GM23338 (cell line): ENCODE measurements at regions not wholly inside any gene's neighbourhood (a gene's known extent, or its start where the extent isn't known, plus 50 kb on each side); places are given as distances from the start of the nearest gene placed in this dataset.

Experiments used
- ATAC-seq: fragments of 200-7000 bp; cut with Tn5 transposase; 3 replicates; pipeline ENCODE4 v1.9.1; 2020
- DNase-seq: peaks from one replicate; pipeline ENCODE4 v3.0.0-alpha.2; 2015; ENCODE audit warnings: low spot score
- H2AFZ ChIP-seq: fragments of 200-600 bp; sonication (generic); 2 replicates; pipeline ENCODE4 v1.8.0; 2016; ENCODE audit warnings: antibody characterized with exemption, mild to moderate bottlenecking, moderate library complexity
- H3F3A ChIP-seq: fragments of 200-600 bp; sonication (generic); replicated peaks from 2 replicates; pipeline ENCODE4 v1.8.0; 2017; ENCODE audit warnings: antibody characterized with exemption, mixed run types, low read depth
- H3K27ac ChIP-seq: fragments of 200-600 bp; sonication (generic); 2 replicates; pipeline ENCODE4 v1.6.1; 2016; ENCODE audit warnings: low read depth
- H3K27me3 ChIP-seq: fragments of 200-600 bp; sonication (generic); 2 replicates; pipeline ENCODE4 v1.8.0; 2016; ENCODE audit warnings: mild to moderate bottlenecking, mixed run types, moderate library complexity; ENCODE audit not compliant: insufficient read depth
- H3K36me3 ChIP-seq: fragments of 200-600 bp; sonication (generic); 2 replicates; pipeline ENCODE4 v1.8.0; 2016; ENCODE audit warnings: mild to moderate bottlenecking; ENCODE audit not compliant: insufficient read depth
- H3K4me1 ChIP-seq: fragments of 200-600 bp; sonication (generic); 2 replicates; pipeline ENCODE4 v1.8.0; 2016; ENCODE audit warnings: mild to moderate bottlenecking, moderate library complexity; ENCODE audit not compliant: insufficient read depth
- H3K4me2 ChIP-seq: fragments of 200-600 bp; sonication (generic); 2 replicates; pipeline ENCODE4 v1.7.1; 2017; ENCODE audit warnings: mixed run types
- H3K4me3 ChIP-seq: fragments of 200-600 bp; sonication (generic); 2 replicates; pipeline ENCODE4 v1.6.1; 2016; ENCODE audit warnings: mixed run types
- H3K79me2 ChIP-seq: fragments of 200-600 bp; sonication (generic); replicated peaks from 2 replicates; pipeline ENCODE4 v1.8.0; 2017; ENCODE audit warnings: mild to moderate bottlenecking; ENCODE audit not compliant: insufficient read depth
- H3K9me2 ChIP-seq: fragments of 200-600 bp; sonication (generic); 2 replicates; pipeline ENCODE4 v1.8.0; 2017; ENCODE audit not compliant: insufficient read depth
- H4K20me1 ChIP-seq: fragments of 200-600 bp; sonication (generic); replicated peaks from 2 replicates; pipeline ENCODE4 v1.8.0; 2017; ENCODE audit warnings: mild to moderate bottlenecking; ENCODE audit not compliant: insufficient read depth
- H3K27ac Mint-ChIP-seq: 2 replicates; pipeline ENCODE4 v1.8.0; 2020; ENCODE audit warnings: inconsistent platforms, mild to moderate bottlenecking, moderate library complexity, mixed read lengths
- H3K27me3 Mint-ChIP-seq: 3 replicates; pipeline ENCODE4 v1.8.0; 2022; ENCODE audit warnings: low read depth, mild to moderate bottlenecking, moderate library complexity, mixed read lengths, inconsistent platforms; ENCODE audit not compliant: insufficient read depth, poor library complexity
- H3K36me3 Mint-ChIP-seq: 3 replicates; pipeline ENCODE4 v1.8.0; 2021; ENCODE audit warnings: low read depth, mild to moderate bottlenecking, inconsistent platforms, moderate library complexity, mixed read lengths
- H3K4me1 Mint-ChIP-seq: 3 replicates; pipeline ENCODE4 v1.8.0; 2020; ENCODE audit warnings: mild to moderate bottlenecking, inconsistent platforms, mixed read lengths
- H3K4me3 Mint-ChIP-seq: 3 replicates; pipeline ENCODE4 v1.8.0; 2021; ENCODE audit warnings: moderate library complexity, mild to moderate bottlenecking, inconsistent platforms, mixed read lengths
- H3K9me3 Mint-ChIP-seq: 3 replicates; pipeline ENCODE4 v1.8.0; 2020; ENCODE audit warnings: moderate library complexity, mild to moderate bottlenecking, inconsistent platforms, mixed read lengths
- CREB1 ChIP-seq: fragments of 250-450 bp; sonication (Bioruptor Pico); IDR thresholded peaks from 2 replicates; pipeline ENCODE4 v1.5.0; 2020; ENCODE audit warnings: low read depth, mild to moderate bottlenecking, moderate library complexity
- CTCF ChIP-seq, 2 experiments: fragments of 200-600 bp in 1 of 2; sonication (generic) in 1 of 2; conservative IDR thresholded peaks; 2 replicates each; pipeline versions ENCODE4 v1.5.1 to v1.6.1; 2016 to 2017; ENCODE audit warnings: antibody characterized with exemption in 2 of 2, low read depth in 2 of 2, mild to moderate bottlenecking in 2 of 2, moderate library complexity in 1 of 2
- ETS1 ChIP-seq: IDR thresholded peaks from 2 replicates; pipeline ENCODE4 v1.6.1; 2016; ENCODE audit warnings: antibody characterized with exemption
- EZH2 ChIP-seq: fragments of 200-600 bp; sonication (generic); IDR thresholded peaks from one replicate; pipeline ENCODE4 v1.8.0; 2017; ENCODE audit warnings: antibody characterized with exemption, mild to moderate bottlenecking, low read depth; ENCODE audit not compliant: unreplicated experiment
- EZH2phosphoT487 ChIP-seq: fragments of 200-600 bp; sonication (generic); IDR thresholded peaks from one replicate; pipeline ENCODE4 v1.8.1; 2018; ENCODE audit warnings: antibody characterized with exemption; ENCODE audit not compliant: unreplicated experiment
- JUNB ChIP-seq: IDR thresholded peaks from one replicate; pipeline ENCODE4 v1.6.1; 2016; ENCODE audit warnings: antibody characterized with exemption; ENCODE audit not compliant: unreplicated experiment
- NANOG ChIP-seq: IDR thresholded peaks from 2 replicates; pipeline ENCODE4 v1.6.1; 2016; ENCODE audit warnings: antibody characterized with exemption, borderline replicate concordance
- POLR2AphosphoS5 ChIP-seq: IDR thresholded peaks from 2 replicates; pipeline ENCODE4 v1.6.1; 2016; ENCODE audit warnings: antibody characterized with exemption, low read depth
- REST ChIP-seq: IDR thresholded peaks from one replicate; pipeline ENCODE4 v1.6.1; 2018; ENCODE audit warnings: antibody characterized with exemption; ENCODE audit not compliant: unreplicated experiment
- STAT1 ChIP-seq: IDR thresholded peaks from one replicate; pipeline ENCODE4 v1.6.1; 2016; ENCODE audit warnings: antibody characterized with exemption; ENCODE audit not compliant: unreplicated experiment
- ZNF114 ChIP-seq: fragments of 250-450 bp; sonication (Bioruptor Pico); IDR thresholded peaks from 2 replicates; pipeline ENCODE4 v1.5.0; 2020; ENCODE audit warnings: mild to moderate bottlenecking, moderate library complexity
- ZNF331 ChIP-seq: fragments of 250-450 bp; sonication (Bioruptor Pico); IDR thresholded peaks from 2 replicates; pipeline ENCODE4 v1.5.0; 2020; ENCODE audit warnings: low read depth, mild to moderate bottlenecking, moderate library complexity

- no peak for TF ChIP-seq POLR2AphosphoS5
These were observed 234.4 kb downstream of the SOCS6 start (continued) for GRCh38 chr18:70523035-70523791.

- H3K4me3 Mint-ChIP-seq = no peak overlapping the region
- no peaks in the 10 kb centered on the region for H3K4me1 Mint-ChIP-seq
- ATAC-seq = no peak
- no peaks in the 10 kb centered on the region for H3F3A ChIP-seq
- no peak overlapping the region for H3K4me2 ChIP-seq
- no peak overlapping the region for H3K27ac Mint-ChIP-seq
- no peaks in the 10 kb centered on the region for H3K27me3 ChIP-seq
- peaks cover 30% of the 10 kb centered on the region for H3K36me3 Mint-ChIP-seq
- no peaks in the 10 kb centered on the region for H3K9me2 ChIP-seq
- peaks cover 99% of the 10 kb centered on the region for H3K9me3 Mint-ChIP-seq
- H3K27me3 Mint-ChIP-seq = no peaks in the 10 kb centered on the region
- H3K79me2 ChIP-seq = no peaks in the 10 kb centered on the region
- DNase-seq = no peak
- no peak overlapping the region for H3K4me3 ChIP-seq
- no peaks in the 10 kb centered on the region for H4K20me1 ChIP-seq
- H3K4me1 ChIP-seq = no peaks in the 10 kb centered on the region
- H3K27ac ChIP-seq = no peak overlapping the region
- H2AFZ ChIP-seq = no peak overlapping the region
- peaks cover 13% of the 10 kb centered on the region; the same call in 1 of the 2 replicates for H3K36me3 ChIP-seq
- TF ChIP-seq CTCF (conservative IDR thresholded peaks at IDR 0.05; ENCODE audit: low read depth in 2 of 2) (no peak), STAT1 (no peak), CREB1 (CRISPR knock-in tag) (no peak), ETS1 (no peak), JUNB (no peak), EZH2 (no peak), NANOG (no peak), EZH2phosphoT487 (no peak), REST (no peak), ZNF114 (CRISPR knock-in tag) (no peak), ZNF331 (CRISPR knock-in tag) (no peak), POLR2AphosphoS5 (no peak)
These were observed 233.4 kb downstream of the SOCS6 start for GRCh38 chr18:70522183-70522680.
